SK-MEL-5 (cell line): ENCODE measurements at regions not wholly inside any gene's neighbourhood (a gene's known extent, or its start where the extent isn't known, plus 50 kb on each side); places are given as distances from the start of the nearest gene placed in this dataset.
"Not testable (repeated sequence)": the region's sequence is repeated elsewhere in the genome, so short reads cannot be mapped to it uniquely, and the experiment has no call there.

Experiments
- DNase-seq: peaks from one replicate; pipeline ENCODE4 v3.0.0-alpha.2; 2016; ENCODE audit warnings: low read depth, low spot score
- in situ Hi-C: cut with HindIII; loops from 2 replicates; pipeline ENCODE4 v1.10.0; 2016; ENCODE audit warnings: low sequenced_read_pairs, high pct_unique_total_duplicates, low pct_unique_long_range_greater_than_20kb

GRCh38 chr1:76687307-76688175 is 179.7 kb upstream of the ST6GALNAC5 start:
- in situ Hi-C loops = no loop called here
- peak; percentile 98 for DNase-seq

DNA sequence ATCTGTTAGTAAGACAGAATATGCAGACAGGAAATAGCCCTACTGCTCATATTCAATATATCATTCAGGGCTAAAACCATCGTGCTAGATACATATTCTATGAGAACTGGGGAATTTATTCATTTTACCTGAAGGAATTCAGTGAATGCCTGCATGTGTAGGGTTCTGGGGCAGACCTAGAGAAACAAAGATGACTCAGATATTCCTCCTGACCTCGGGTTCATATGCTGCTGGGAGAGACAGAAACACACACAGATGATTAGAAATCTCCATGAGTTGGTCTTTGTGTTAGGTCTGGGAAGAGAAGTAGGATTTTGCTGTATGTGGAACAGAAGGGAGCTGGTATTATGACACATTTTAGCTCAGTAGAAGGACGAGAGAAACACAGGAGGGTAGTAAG is 176.5 kb upstream of the ST6GALNAC5 start:
- DNase-seq = peak; percentile 41

GRCh38 chr1:76695535-76695934 is 171.7 kb upstream of the ST6GALNAC5 start:
- in situ Hi-C loops = no loop called here
- no peak for DNase-seq

More for the DNA sequence above, 176.5 kb upstream of the ST6GALNAC5 start:
- in situ Hi-C loops = no loop called here

DNA sequence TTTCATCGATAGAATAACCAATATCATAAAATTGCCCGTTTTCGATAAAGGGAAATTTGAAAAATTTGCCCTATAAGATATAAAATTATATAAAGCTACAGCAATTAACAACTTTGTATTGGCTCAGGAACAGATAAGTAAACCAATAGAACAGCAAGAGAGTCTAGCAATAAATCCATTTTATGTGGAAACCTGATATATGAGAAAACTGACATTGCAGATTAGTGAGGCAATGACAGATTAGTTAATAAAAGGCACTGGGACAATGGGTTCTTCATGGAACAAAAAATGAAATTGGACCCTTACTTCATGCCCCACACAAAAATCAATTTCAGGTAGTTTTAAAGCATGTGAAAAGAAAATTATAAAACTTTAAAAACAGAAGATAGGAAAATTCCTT is 169.9 kb upstream of the ST6GALNAC5 start:
- in situ Hi-C loops = no loop called here
- no peak for DNase-seq

- in situ Hi-C loops, DNase-seq: not testable (repeated sequence)
Measured at GRCh38 chr1:76699646-76700045, 167.6 kb upstream of the ST6GALNAC5 start.

GRCh38 chr1:76700200-76700599 is 167.1 kb upstream of the ST6GALNAC5 start:
- not testable (repeated sequence) for DNase-seq

DNA sequence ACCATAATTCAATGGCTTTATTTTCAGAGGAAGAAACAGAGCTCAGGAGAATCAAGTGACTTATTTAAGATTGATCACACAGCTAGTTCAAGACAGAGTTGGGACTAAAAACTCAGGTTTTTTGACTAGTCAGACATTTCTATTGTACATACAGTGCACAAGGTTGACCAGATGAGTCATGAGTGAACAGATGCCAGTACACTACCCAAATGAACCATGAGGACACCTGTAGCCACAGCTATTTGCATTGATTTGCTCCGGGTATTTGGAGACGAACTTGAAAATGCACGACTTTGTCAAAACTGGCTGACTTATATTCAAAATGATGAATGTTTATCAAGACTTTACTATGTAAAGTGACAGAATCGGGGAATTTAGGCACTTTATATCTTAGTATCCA is 161.7 kb upstream of the ST6GALNAC5 start:
- in situ Hi-C loops = no loop called here
- DNase-seq = no peak

More at GRCh38 chr1:76700200-76700599, 167.1 kb upstream of the ST6GALNAC5 start:
- in situ Hi-C loops = not testable (repeated sequence)

- DNase-seq = no peak
- in situ Hi-C loops = no loop called here
Measured at GRCh38 chr1:76713535-76713934, 153.7 kb upstream of the ST6GALNAC5 start.

DNA sequence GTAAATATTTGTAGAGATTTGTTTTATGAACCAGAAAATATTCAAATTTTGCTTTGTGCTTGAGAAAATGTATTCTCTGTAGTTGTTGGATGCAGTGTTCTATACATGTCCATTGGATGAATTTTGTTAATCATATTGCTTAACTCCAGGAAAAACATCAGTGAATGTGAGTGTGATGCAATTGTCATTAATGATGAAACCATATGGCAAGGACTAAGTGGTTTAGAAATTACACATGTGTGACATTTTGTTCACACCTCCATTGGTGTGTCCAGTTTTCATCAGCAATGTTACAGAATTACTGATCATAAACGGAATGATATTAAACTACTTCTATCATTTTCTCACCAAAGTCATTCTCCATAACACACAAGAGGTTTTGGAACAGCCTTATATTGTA is 151.8 kb upstream of the ST6GALNAC5 start:
- in situ Hi-C loops = no loop called here

DNA sequence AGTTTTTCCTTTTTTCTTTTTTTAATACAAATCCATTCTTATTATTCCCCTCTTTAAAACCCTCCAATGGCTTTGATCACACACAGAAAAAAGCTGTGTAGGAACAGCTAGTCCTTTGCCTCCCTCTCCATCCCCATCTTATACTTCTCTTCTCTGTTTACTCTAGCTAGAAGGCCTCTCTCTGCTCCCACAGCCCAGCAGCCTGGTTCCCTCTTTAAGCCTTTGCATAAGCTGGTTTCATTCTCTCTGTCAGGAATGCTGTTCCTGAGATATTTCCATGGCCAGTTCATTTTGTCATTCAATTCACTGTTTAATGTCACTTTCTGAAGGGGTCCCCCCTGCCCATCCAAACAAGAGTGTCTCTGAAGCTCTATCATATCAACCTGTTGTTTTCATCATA is 143.3 kb upstream of the ST6GALNAC5 start:
- no peak for DNase-seq
- in situ Hi-C loops = no loop called here

More for the DNA sequence above, 151.8 kb upstream of the ST6GALNAC5 start:
- DNase-seq = no peak

- DNase-seq = no peak
- in situ Hi-C loops = no loop called here
Measured at GRCh38 chr1:76724816-76725215, 142.5 kb upstream of the ST6GALNAC5 start.

GRCh38 chr1:76725864-76726619 is 141.2 kb upstream of the ST6GALNAC5 start:
- DNase-seq = no peak
- in situ Hi-C loops = no loop called here

- in situ Hi-C loops = no loop called here
- no peak for DNase-seq
Measured at GRCh38 chr1:76727520-76727919, 139.8 kb upstream of the ST6GALNAC5 start.

- DNase-seq = no peak
Measured at GRCh38 chr1:76729142-76729541, 138.1 kb upstream of the ST6GALNAC5 start.

GRCh38 chr1:76730027-76730426 is 137.3 kb upstream of the ST6GALNAC5 start:
- in situ Hi-C loops = no loop called here
- no peak for DNase-seq

More at GRCh38 chr1:76729142-76729541, 138.1 kb upstream of the ST6GALNAC5 start:
- in situ Hi-C loops = no loop called here

- DNase-seq, in situ Hi-C loops: not testable (repeated sequence)
Measured at GRCh38 chr1:76738355-76738754, 128.9 kb upstream of the ST6GALNAC5 start.

GRCh38 chr1:76740956-76741355 is 126.3 kb upstream of the ST6GALNAC5 start:
- DNase-seq = peak; percentile 55
- in situ Hi-C loops = not testable (repeated sequence)

GRCh38 chr1:76744989-76745388 is 122.3 kb upstream of the ST6GALNAC5 start:
- DNase-seq = no peak

More at GRCh38 chr1:76744989-76745388, 122.3 kb upstream of the ST6GALNAC5 start:
- in situ Hi-C loops = no loop called here
